ENCODE measurements at regions not wholly inside any gene's neighbourhood (a gene's known extent, or its start where the extent isn't known, plus 50 kb on each side); places are given as distances from the start of the nearest gene placed in this dataset.

- H3K4me3 Mint-ChIP-seq (ENCODE audit: unreplicated experiment), result no peak overlapping the region
- ChIA-PET CTCF (interaction anchor here (1.0 to 4.3 kb wide), 3 partner anchors 12 to 48 kb away, joined by 4 to 19 read pairs (median 19); no protein-coding TSS in a partner anchor), POLR2A (no interaction called here)
- H3K36me3 Mint-ChIP-seq (ENCODE audit: insufficient read depth, unreplicated experiment), result no peaks in the 10 kb centered on the region
- no peak overlapping the region for H3K27ac Mint-ChIP-seq (ENCODE audit: low read depth, unreplicated experiment)
- peaks cover 5% of the 10 kb centered on the region for H3K27me3 Mint-ChIP-seq (ENCODE audit: insufficient read depth, unreplicated experiment)
- intact Hi-C loops (cut with micrococcal nuclease), result no loop called here
- BruUV-seq (replicated peaks), result no TSS peak
- no peak for TF ChIP-seq CTCF (IDR thresholded peaks at IDR 0.05; ENCODE audit: unreplicated experiment)
- peak; percentile 15 for DNase-seq (ENCODE audit: unreplicated experiment)
- no peaks in the 10 kb centered on the region for H3K4me1 Mint-ChIP-seq (ENCODE audit: insufficient read depth, unreplicated experiment)
- no peaks in the 10 kb centered on the region for H3K9me3 Mint-ChIP-seq (ENCODE audit: unreplicated experiment)
These were observed 158.5 kb downstream of the FTCDNL1 start for GRCh38 chr2:199692489-199692888.

- H3K27ac Mint-ChIP-seq (ENCODE audit: low read depth, unreplicated experiment), result no peak overlapping the region
- POLR2A ChIA-PET, result no interaction called here
- intact Hi-C loops (cut with micrococcal nuclease), result no loop called here
These were observed 160.8 kb downstream of the FTCDNL1 start for GRCh38 chr2:199690225-199690624.

GRCh38 chr2:199685669-199686068 lies 165.3 kb downstream of the FTCDNL1 start:
- no TSS peak for BruUV-seq (replicated peaks)
- intact Hi-C loops (cut with micrococcal nuclease), result no loop called here
- no peaks in the 10 kb centered on the region for H3K36me3 Mint-ChIP-seq (ENCODE audit: insufficient read depth, unreplicated experiment)
- peaks cover 13% of the 10 kb centered on the region for H3K27me3 Mint-ChIP-seq (ENCODE audit: insufficient read depth, unreplicated experiment)
- H3K27ac Mint-ChIP-seq (ENCODE audit: low read depth, unreplicated experiment), result no peak overlapping the region
- no peak overlapping the region for H3K4me3 Mint-ChIP-seq (ENCODE audit: unreplicated experiment)
- TF ChIP-seq CTCF (IDR thresholded peaks at IDR 0.05; ENCODE audit: unreplicated experiment), result no peak
- H3K9me3 Mint-ChIP-seq (ENCODE audit: unreplicated experiment), result no peaks in the 10 kb centered on the region
- DNase-seq (ENCODE audit: unreplicated experiment), result no peak
- H3K4me1 Mint-ChIP-seq (ENCODE audit: insufficient read depth, unreplicated experiment), result no peaks in the 10 kb centered on the region
- POLR2A ChIA-PET, result no interaction called here
- CTCF ChIA-PET, result interaction anchor here (0.6 kb wide), 1 partner anchor 19 kb away, joined by 3 read pairs; no protein-coding TSS in a partner anchor

More at GRCh38 chr2:199690225-199690624, 160.8 kb downstream of the FTCDNL1 start:
- H3K4me3 Mint-ChIP-seq (ENCODE audit: unreplicated experiment), result no peak overlapping the region
- no peak for TF ChIP-seq CTCF (IDR thresholded peaks at IDR 0.05; ENCODE audit: unreplicated experiment)
- H3K27me3 Mint-ChIP-seq (ENCODE audit: insufficient read depth, unreplicated experiment), result no peaks in the 10 kb centered on the region
- CTCF ChIA-PET, result interaction anchor here (2.4 kb wide), 1 partner anchor 49 kb away, joined by 9 read pairs; no protein-coding TSS in a partner anchor
- H3K9me3 Mint-ChIP-seq (ENCODE audit: unreplicated experiment), result no peaks in the 10 kb centered on the region
- BruUV-seq (replicated peaks), result no TSS peak
- DNase-seq (ENCODE audit: unreplicated experiment), result no peak
- H3K4me1 Mint-ChIP-seq (ENCODE audit: insufficient read depth, unreplicated experiment), result no peaks in the 10 kb centered on the region
- no peaks in the 10 kb centered on the region for H3K36me3 Mint-ChIP-seq (ENCODE audit: insufficient read depth, unreplicated experiment)

GRCh38 chr2:199684832-199685231 lies 166.2 kb downstream of the FTCDNL1 start:
- no TSS peak for BruUV-seq (replicated peaks)
- Mint-ChIP-seq H3K27me3 (ENCODE audit: insufficient read depth, unreplicated experiment) (peaks cover 21% of the 10 kb centered on the region), H3K27ac (ENCODE audit: low read depth, unreplicated experiment) (no peak overlapping the region), H3K4me1 (ENCODE audit: insufficient read depth, unreplicated experiment) (no peaks in the 10 kb centered on the region), H3K9me3 (ENCODE audit: unreplicated experiment) (no peaks in the 10 kb centered on the region), H3K36me3 (ENCODE audit: insufficient read depth, unreplicated experiment) (no peaks in the 10 kb centered on the region), H3K4me3 (ENCODE audit: unreplicated experiment) (no peak overlapping the region)
- ChIA-PET CTCF (interaction anchor here (0.6 kb wide), 1 partner anchor 157 kb away, joined by 3 read pairs; no protein-coding TSS in a partner anchor), POLR2A (no interaction called here)
- no peak for DNase-seq (ENCODE audit: unreplicated experiment)
- TF ChIP-seq CTCF (IDR thresholded peaks at IDR 0.05; ENCODE audit: unreplicated experiment), result no peak
- intact Hi-C loops (cut with micrococcal nuclease), result no loop called here
